Gastrocnemius medialis (tissue), 4 donors: ENCODE measurements at regions not wholly inside any gene's neighbourhood (a gene's known extent, or its start where the extent isn't known, plus 50 kb on each side); places are given as distances from the start of the nearest gene placed in this dataset.

Experiments used
- CTCF ChIP-seq, 5 experiments: fragments of 450-650 bp in 3 of 5; fragments of 200-600 bp in 2 of 5; sonication (generic) in 2 of 5; IDR thresholded peaks in 4 of 5; conservative IDR thresholded peaks in 1 of 5; 1 replicate in 4 of 5; 2 replicates in 1 of 5; pipeline ENCODE4 v1.5.1; 2016 to 2019; ENCODE audit warnings: antibody characterized with exemption in 5 of 5, mild to moderate bottlenecking in 3 of 5, moderate library complexity in 3 of 5
- POLR2A ChIP-seq, 2 donors: fragments of 450-650 bp; IDR thresholded peaks; one replicate each; pipeline ENCODE4 v1.6.1; 2017; ENCODE audit warnings: antibody characterized with exemption in 2 of 2, mild to moderate bottlenecking in 2 of 2, moderate library complexity in 2 of 2

GRCh38 chr1:115170377-115170776 lies 81.1 kb upstream of the TSPAN2 start:
- TF ChIP-seq CTCF (IDR thresholded peaks at IDR 0.05 in 4 of 5, conservative IDR thresholded peaks at IDR 0.05 in 1 of 5), result no peak
- no peak for TF ChIP-seq POLR2A (IDR thresholded peaks at IDR 0.05)
